K562 (cell line): ENCODE measurements at regions not wholly inside any gene's neighbourhood (a gene's known extent, or its start where the extent isn't known, plus 50 kb on each side); places are given as distances from the start of the nearest gene placed in this dataset.

Source experiments
- ATAC-seq: fragments of 200-7000 bp; cut with Tn5 transposase; 3 replicates; pipeline ENCODE4 v1.9.1; 2020; ENCODE audit warnings: moderate library complexity
- BruUV-seq: library from RNA; stranded (reverse); fragments of 400-500 nt; replicated peaks from 2 replicates; lab custom pipeline; 2021; lab: Mats Ljungman, UMichigan
- CTCF ChIA-PET: fragments of 300-600 bp; formaldehyde crosslinking; extraction: SDS; loops from one replicate; lab custom pipeline; 2021; ENCODE audit warnings: low intra/inter-chr PET ratio; lab: Yijun Ruan, JAX
- POLR2A ChIA-PET: fragments of 300-600, 350-650 bp; sonication (Branson Sonifier 250); formaldehyde crosslinking; extraction: SDS; loops from one replicate; lab custom pipeline; 2021; ENCODE audit warnings: antibody characterized with exemption, inconsistent platforms; lab: Yijun Ruan, JAX
- DNase-seq, 4 experiments: peaks; one replicate each; pipeline versions ENCODE4 v3.0.0 to v3.0.0-alpha.2; 2011 to 2018; ENCODE audit warnings: low spot score in 3 of 4, mixed read lengths in 3 of 4; ENCODE audit errors: extremely low read depth in 1 of 4
- FAIRE-seq: peaks from 2 replicates; lab custom pipeline; 2011; peaks lifted over from hg19 to GRCh38; lab: Jason Lieb, UNC
- H2AFZ ChIP-seq: 2 replicates; pipeline ENCODE4 v1.6.0; 2011; ENCODE audit warnings: low read depth, low read length, control low read depth, inconsistent platforms
- H3K27ac ChIP-seq: fragments of 200-600 bp; 3 replicates; pipeline ENCODE4 v1.8.0; 2011; ENCODE audit warnings: low read depth, mild to moderate bottlenecking, control low read depth, inconsistent platforms, low read length, moderate library complexity, mixed read lengths; ENCODE audit errors: extremely low read depth
- H3K27me3 ChIP-seq, 2 experiments: fragments of 300-600 bp in 1 of 2; 2 replicates in 1 of 2; 3 replicates in 1 of 2; pipeline versions ENCODE4 v1.6.0 to v1.8.0; 2011; ENCODE audit warnings: inconsistent platforms in 2 of 2, low read length in 2 of 2, mild to moderate bottlenecking in 1 of 2, mixed read lengths in 1 of 2, moderate library complexity in 1 of 2; ENCODE audit not compliant: control insufficient read depth in 2 of 2, insufficient read depth in 2 of 2
- H3K36me3 ChIP-seq: fragments of 300-600 bp; 3 replicates; pipeline ENCODE4 v1.8.0; 2011; ENCODE audit warnings: mild to moderate bottlenecking, low read length, inconsistent platforms; ENCODE audit not compliant: control insufficient read depth, insufficient read depth
- H3K4me1 ChIP-seq, 2 experiments: fragments of 200-600 bp in 1 of 2; replicated peaks in 1 of 2; 2 replicates in 1 of 2; 3 replicates in 1 of 2; pipeline versions ENCODE4 v1.5.1 to v1.8.0; 2011; ENCODE audit warnings: inconsistent platforms in 2 of 2, low read length in 2 of 2, mild to moderate bottlenecking in 1 of 2, mixed read lengths in 1 of 2, moderate library complexity in 1 of 2; ENCODE audit not compliant: control insufficient read depth in 2 of 2, insufficient read depth in 2 of 2
- H3K4me2 ChIP-seq: 2 replicates; pipeline ENCODE4 v1.6.1; 2011; ENCODE audit warnings: low read length, control low read depth, inconsistent platforms, mixed read lengths; ENCODE audit not compliant: insufficient read depth
- H3K4me3 ChIP-seq: fragments of 200-600 bp; sonication (generic), shearing (Covaris generic); 2 replicates; pipeline ENCODE4 v1.5.1; 2016; ENCODE audit warnings: control low read depth, inconsistent platforms
- H3K79me2 ChIP-seq: fragments of 200-600 bp; 3 replicates; pipeline ENCODE4 v1.8.0; 2011; ENCODE audit warnings: low read length, inconsistent platforms; ENCODE audit not compliant: control insufficient read depth, insufficient read depth
- H3K9ac ChIP-seq, 2 experiments: 2 replicates each; pipeline versions ENCODE4 v1.6.0 to v1.6.1; 2011; ENCODE audit warnings: low read depth in 2 of 2, low read length in 2 of 2, control low read depth in 1 of 2, inconsistent platforms in 1 of 2, mild to moderate bottlenecking in 1 of 2, mixed read lengths in 1 of 2; ENCODE audit not compliant: insufficient read depth in 1 of 2
- H3K9me1 ChIP-seq: one replicate; pipeline ENCODE4 v1.6.0; 2011; ENCODE audit warnings: inconsistent platforms, mild to moderate bottlenecking, low read length, moderate library complexity; ENCODE audit not compliant: control insufficient read depth, insufficient read depth
- H3K9me3 ChIP-seq: replicated peaks from 2 replicates; pipeline ENCODE4 v1.5.1; 2011; ENCODE audit warnings: low read depth, low read length, inconsistent platforms; ENCODE audit not compliant: control insufficient read depth, insufficient read depth
- H4K20me1 ChIP-seq: replicated peaks from 2 replicates; pipeline ENCODE4 v1.6.1; 2011; ENCODE audit warnings: low read length, inconsistent platforms, mixed read lengths; ENCODE audit not compliant: control insufficient read depth, insufficient read depth
- MIER1 ChIP-seq: fragments of 450-650 bp; IDR thresholded peaks from 2 replicates; pipeline ENCODE4 v1.6.1; 2016; ENCODE audit warnings: antibody characterized with exemption, mild to moderate bottlenecking, low read depth
- ZBTB1 ChIP-seq: sonication (generic); formaldehyde crosslinking; IDR thresholded peaks from 2 replicates; pipeline ENCODE4 v1.8.1; 2023; ENCODE audit warnings: missing genetic modification reagents, low read depth, mild to moderate bottlenecking, borderline replicate concordance
- ZEB2 ChIP-seq: fragments of 450-650 bp; IDR thresholded peaks from 2 replicates; pipeline ENCODE4 v1.6.1; 2016
- ZNF282 ChIP-seq: sonication (generic); formaldehyde crosslinking; IDR thresholded peaks from 2 replicates; pipeline ENCODE4 v1.8.1; 2023; ENCODE audit warnings: missing genetic modification reagents
- WGBS: fragments of 100-300 bp; shearing (Covaris generic); methylation state at CpG from one replicate; pipeline ENCODE4 v1.1.6; 2016; ENCODE audit warnings: low coverage, mixed read lengths; ENCODE audit not compliant: insufficient coverage; ENCODE audit errors: missing lambda C conversion rate; 5-methylcytosine and 5-hydroxymethylcytosine counted together
- in situ Hi-C: fragments of 300-500 bp; cut with MboI; formaldehyde crosslinking; loops from 4 replicates; pipeline ENCODE4 v1.15.0; 2018; ENCODE audit warnings: inconsistent platforms, mixed read lengths
- intact Hi-C: fragments of 100-400 bp; cut with micrococcal nuclease; formaldehyde crosslinking; loops from 2 replicates; pipeline ENCODE4 v1.14.2; 2022

GRCh38 chr10:10366836-10367235 is 650.8 kb upstream of the CELF2 start:
- POLR2A ChIA-PET = no interaction called here
- H3K4me2 ChIP-seq = no peak overlapping the region
- no peak overlapping the region for H3K9ac ChIP-seq
- no peak overlapping the region for H2AFZ ChIP-seq
- H3K79me2 ChIP-seq = no peaks in the 10 kb centered on the region
- no peaks in the 10 kb centered on the region for H3K4me1 ChIP-seq
- ATAC-seq (no peak), FAIRE-seq (no peak), DNase-seq (no peak)
- H3K36me3 ChIP-seq = no peaks in the 10 kb centered on the region
- H4K20me1 ChIP-seq = no peaks in the 10 kb centered on the region
- CTCF ChIA-PET = no interaction called here
- in situ Hi-C loops = no loop called here
- 0% methylated on average over 1 of the region's 1 CpG for WGBS
- no peaks in the 10 kb centered on the region for H3K27me3 ChIP-seq
- TF ChIP-seq MIER1 (no peak), ZBTB1 (CRISPR knock-in tag) (no peak), ZNF282 (CRISPR knock-in tag) (no peak)
- H3K9me1 ChIP-seq = no peaks in the 10 kb centered on the region
- H3K4me3 ChIP-seq = no peak overlapping the region
- H3K27ac ChIP-seq = no peak overlapping the region
- no TSS peak for BruUV-seq
- no peaks in the 10 kb centered on the region for H3K9me3 ChIP-seq
- intact Hi-C loops = no loop called here

- 0% methylated on average over 6 of the region's 6 CpGs for WGBS
- no peak overlapping the region for H3K4me3 ChIP-seq
- no peaks in the 10 kb centered on the region for H3K9me3 ChIP-seq
- in situ Hi-C loops = no loop called here
- no peak overlapping the region for H3K9ac ChIP-seq
- no peaks in the 10 kb centered on the region for H4K20me1 ChIP-seq
- H3K9me1 ChIP-seq = no peaks in the 10 kb centered on the region
- H2AFZ ChIP-seq = no peak overlapping the region
- no peak overlapping the region for H3K4me2 ChIP-seq
- H3K4me1 ChIP-seq = no peaks in the 10 kb centered on the region
- POLR2A ChIA-PET = no interaction called here
- no peak for TF ChIP-seq ZEB2
- TF ChIP-seq, all 486 proteins: peak for 0
- ATAC-seq (no peak), DNase-seq (no peak), FAIRE-seq (no peak)
- Histone ChIP-seq H3K27ac (no peak overlapping the region), H3K36me3 (no peaks in the 10 kb centered on the region), H3K79me2 (no peaks in the 10 kb centered on the region), H3K27me3 (no peaks in the 10 kb centered on the region)
- intact Hi-C loops = no loop called here
- BruUV-seq = no TSS peak
- CTCF ChIA-PET = no interaction called here
Observed at GRCh38 chr10:10367264-10367663, 650.4 kb upstream of the CELF2 start.
